ENCODE measurements at regions not wholly inside any gene's neighbourhood (a gene's known extent, or its start where the extent isn't known, plus 50 kb on each side); places are given as distances from the start of the nearest gene placed in this dataset.

DNA sequence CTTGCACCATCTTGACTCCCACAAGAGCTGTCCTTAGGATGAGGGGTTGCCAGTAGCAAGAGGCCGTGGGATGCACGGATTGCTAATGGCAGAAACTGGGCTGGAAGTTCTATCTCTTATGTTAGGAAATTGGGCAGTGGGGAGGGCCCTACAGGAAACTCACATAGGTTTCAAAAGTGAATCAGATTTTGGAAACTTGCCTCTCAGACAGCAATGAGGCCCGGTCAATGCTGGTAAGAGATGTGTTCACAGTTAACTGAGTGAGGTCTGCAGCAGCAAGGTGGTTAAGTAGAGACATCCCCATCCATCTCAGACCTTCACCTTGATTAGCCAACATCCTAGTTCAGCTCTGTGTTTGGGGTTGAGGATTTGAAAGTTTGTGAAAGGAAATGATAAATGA, 164.7 kb downstream of the ABCA8 start:
- no peak for DNase-seq
- H2BK120ac ChIP-seq (ENCODE audit: low read depth, low read length) = no peak overlapping the region
- H3K4me3 ChIP-seq (ENCODE audit: insufficient read depth in 1 of 2, low read depth in 1 of 2, low read length in 2 of 2) = no peak overlapping the region
- no peak overlapping the region for H3K4me2 ChIP-seq (ENCODE audit: low read length, poor library complexity, severe bottlenecking)
- H3K4ac ChIP-seq (ENCODE audit: low read depth in 1 of 2, low read length in 2 of 2) = peak overlapping the region in 1 of 2 experiments; percentile 24
- no peak overlapping the region for H3K14ac ChIP-seq (ENCODE audit: low read length in 2 of 2)
- no peaks in the 10 kb centered on the region for H3K79me1 ChIP-seq (replicated peaks; ENCODE audit: low read length, poor library complexity, severe bottlenecking)
- peak overlapping the region; percentile 49 for H3K9ac ChIP-seq (ENCODE audit: low read length)
- H2BK15ac ChIP-seq (ENCODE audit: low read depth, poor library complexity, severe bottlenecking) = no peak overlapping the region
- no peak overlapping the region for H2AK5ac ChIP-seq (ENCODE audit: low read length, severe bottlenecking)
- H3K27ac ChIP-seq (ENCODE audit: low read length, poor library complexity, severe bottlenecking) = no peak overlapping the region
- H2BK5ac ChIP-seq (ENCODE audit: low read depth, low read length, poor library complexity, severe bottlenecking) = no peak overlapping the region
- H3K18ac ChIP-seq (ENCODE audit: low read depth in 1 of 2, low read length in 2 of 2) = peak overlapping the region in 1 of 2 experiments; percentile 10
- no peaks in the 10 kb centered on the region for H3K4me1 ChIP-seq (ENCODE audit: control insufficient read depth, insufficient read depth, low read depth, low read length)
- H2AFZ ChIP-seq (ENCODE audit: low read depth, low read length) = no peak overlapping the region
- H3K9me3 ChIP-seq (ENCODE audit: control insufficient read depth, low read length) = no peaks in the 10 kb centered on the region
- H3K36me3 ChIP-seq (ENCODE audit: control insufficient read depth in 1 of 2, insufficient read depth in 2 of 2, low read depth in 1 of 2, low read length in 2 of 2) = no peaks in the 10 kb centered on the region
- 98% methylated on average over 2 of the region's 3 CpGs for WGBS
- no peaks in the 10 kb centered on the region for H3K27me3 ChIP-seq (ENCODE audit: control insufficient read depth in 1 of 2, insufficient read depth in 1 of 2, low read length in 2 of 2)
- H3K23ac ChIP-seq (ENCODE audit: low read length in 2 of 2) = no peak overlapping the region
- no peak overlapping the region for H4K8ac ChIP-seq (ENCODE audit: low read length)
- peak overlapping the region; percentile 27 for H4K91ac ChIP-seq (ENCODE audit: low read length)
- no peak overlapping the region for H2BK12ac ChIP-seq (ENCODE audit: low read length in 2 of 2)

DNA sequence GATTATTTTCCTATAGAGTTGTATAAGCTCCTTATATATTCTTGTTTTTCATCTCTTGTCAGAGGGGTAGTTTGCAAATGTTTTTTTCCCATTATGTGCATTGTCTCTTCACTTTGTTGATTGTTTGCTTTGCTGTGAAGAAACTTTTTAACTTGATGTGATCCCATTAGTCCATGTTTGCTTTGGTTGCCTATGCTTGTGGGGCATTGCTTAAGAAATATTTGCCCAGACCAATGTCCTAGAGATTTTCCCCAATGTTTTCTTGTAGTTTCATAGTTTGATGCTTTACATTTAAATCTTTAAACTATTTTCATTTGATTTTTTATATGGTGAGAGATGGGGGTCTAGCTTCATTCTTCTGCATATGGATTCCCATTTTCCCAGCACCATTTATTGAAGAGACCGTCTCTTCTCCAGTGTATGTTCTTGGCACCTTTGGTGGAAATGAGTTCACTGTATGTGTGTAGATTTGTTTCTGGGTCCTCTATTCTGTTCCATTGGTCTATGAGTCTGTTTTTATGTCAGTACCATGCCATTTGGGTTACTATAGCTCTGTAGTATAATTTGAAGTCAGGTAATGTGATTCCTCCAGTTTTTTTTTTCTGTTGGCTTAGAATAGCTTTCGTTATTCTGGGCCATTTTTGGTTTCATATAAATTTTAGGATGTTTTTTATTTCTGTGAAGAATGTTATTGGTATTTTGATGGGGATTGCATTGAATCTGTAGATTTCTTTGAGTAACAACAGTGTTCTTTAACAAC, 165.8 kb downstream of the ABCA8 start:
- H4K91ac ChIP-seq (ENCODE audit: low read length) = no peak overlapping the region
- H3K9ac ChIP-seq (ENCODE audit: low read length) = no peak overlapping the region
- H3K14ac ChIP-seq (ENCODE audit: low read length in 2 of 2) = no peak overlapping the region
- H3K4me1 ChIP-seq (ENCODE audit: control insufficient read depth, insufficient read depth, low read depth, low read length) = no peaks in the 10 kb centered on the region
- H3K4me3 ChIP-seq (ENCODE audit: insufficient read depth in 1 of 2, low read depth in 1 of 2, low read length in 2 of 2) = no peak overlapping the region
- no peak overlapping the region for H3K4ac ChIP-seq (ENCODE audit: low read depth in 1 of 2, low read length in 2 of 2)
- no peaks in the 10 kb centered on the region for H3K79me1 ChIP-seq (replicated peaks; ENCODE audit: low read length, poor library complexity, severe bottlenecking)
- H3K27ac ChIP-seq (ENCODE audit: low read length, poor library complexity, severe bottlenecking) = no peak overlapping the region
- WGBS = 100% methylated on average over 2 of the region's 2 CpGs
- no peaks in the 10 kb centered on the region for H3K36me3 ChIP-seq (ENCODE audit: control insufficient read depth in 1 of 2, insufficient read depth in 2 of 2, low read depth in 1 of 2, low read length in 2 of 2)
- no peak overlapping the region for H3K4me2 ChIP-seq (ENCODE audit: low read length, poor library complexity, severe bottlenecking)
- no peak overlapping the region for H2BK15ac ChIP-seq (ENCODE audit: low read depth, poor library complexity, severe bottlenecking)
- H3K23ac ChIP-seq (ENCODE audit: low read length in 2 of 2) = no peak overlapping the region
- H4K8ac ChIP-seq (ENCODE audit: low read length) = no peak overlapping the region
- H2BK5ac ChIP-seq (ENCODE audit: low read depth, low read length, poor library complexity, severe bottlenecking) = no peak overlapping the region
- no peak for DNase-seq
- no peak overlapping the region for H2AFZ ChIP-seq (ENCODE audit: low read depth, low read length)
- H2AK5ac ChIP-seq (ENCODE audit: low read length, severe bottlenecking) = no peak overlapping the region
- no peaks in the 10 kb centered on the region for H3K9me3 ChIP-seq (ENCODE audit: control insufficient read depth, low read length)
- no peaks in the 10 kb centered on the region for H3K27me3 ChIP-seq (ENCODE audit: control insufficient read depth in 1 of 2, insufficient read depth in 1 of 2, low read length in 2 of 2)
- no peak overlapping the region for H2BK120ac ChIP-seq (ENCODE audit: low read depth, low read length)
- H2BK12ac ChIP-seq (ENCODE audit: low read length in 2 of 2) = no peak overlapping the region
- H3K18ac ChIP-seq (ENCODE audit: low read depth in 1 of 2, low read length in 2 of 2) = no peak overlapping the region

DNA sequence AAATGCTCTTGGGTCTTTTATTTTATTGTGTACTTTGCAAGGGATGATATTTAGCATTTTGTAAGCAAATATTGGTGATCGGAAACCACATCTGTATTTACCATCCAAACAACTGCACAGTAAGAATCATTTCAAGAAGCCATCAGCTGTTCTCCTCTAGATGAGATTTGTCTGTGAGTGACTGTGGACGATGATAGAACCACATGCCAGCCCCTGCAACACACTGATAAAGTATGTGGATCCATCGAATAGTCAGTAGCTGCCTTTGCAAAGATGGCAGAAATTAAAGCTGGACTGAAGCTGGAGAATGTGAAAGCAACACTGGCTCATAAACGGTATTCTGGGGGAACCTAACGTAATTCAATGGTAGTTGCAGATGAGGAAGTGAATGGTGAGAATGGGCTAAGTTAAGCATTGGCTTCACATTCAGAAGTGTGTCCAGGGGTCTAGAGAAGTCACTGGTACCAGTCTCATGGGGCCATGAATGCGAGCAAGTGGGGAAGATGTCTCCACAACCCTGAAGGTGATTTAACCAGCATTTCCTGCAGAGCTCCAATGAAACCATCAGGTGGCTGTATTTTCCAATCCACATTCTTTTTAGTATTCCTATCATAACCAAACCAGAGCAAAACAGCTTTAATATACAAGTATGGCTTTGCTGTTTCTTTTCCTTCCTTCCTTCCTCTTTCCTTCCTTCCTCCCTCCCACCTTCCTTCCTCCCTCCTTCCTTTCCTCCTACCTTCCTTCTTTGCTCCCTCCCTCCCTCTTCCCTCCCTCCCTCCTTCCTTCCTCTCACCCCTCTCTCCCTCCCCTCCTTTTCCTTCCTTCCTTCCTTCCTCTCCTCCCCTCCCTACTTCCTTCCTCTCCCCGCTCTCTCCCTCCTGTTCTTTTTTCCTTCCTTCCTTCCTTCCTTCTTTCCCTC, 169.4 kb downstream of the ABCA8 start:
- WGBS = 96% methylated on average over 7 of the region's 7 CpGs
- H3K23ac ChIP-seq (ENCODE audit: low read length in 2 of 2) = no peak overlapping the region

GRCh38 chr17:68784431-68784830, 170.8 kb downstream of the ABCA8 start:
- Histone ChIP-seq H3K9ac (ENCODE audit: low read length) (no peak overlapping the region), H3K9me3 (ENCODE audit: control insufficient read depth, low read length) (no peaks in the 10 kb centered on the region)
- WGBS = 36% methylated on average over 3 of the region's 3 CpGs

More for the DNA sequence above, 169.4 kb downstream of the ABCA8 start:
- Histone ChIP-seq H3K4me3 (ENCODE audit: insufficient read depth in 1 of 2, low read depth in 1 of 2, low read length in 2 of 2) (no peak overlapping the region), H3K4ac (ENCODE audit: low read depth in 1 of 2, low read length in 2 of 2) (no peak overlapping the region), H3K14ac (ENCODE audit: low read length in 2 of 2) (no peak overlapping the region), H2BK120ac (ENCODE audit: low read depth, low read length) (peak overlapping the region; percentile 67), H3K27ac (ENCODE audit: low read length, poor library complexity, severe bottlenecking) (no peak overlapping the region), H2AFZ (ENCODE audit: low read depth, low read length) (no peak overlapping the region), H3K9me3 (ENCODE audit: control insufficient read depth, low read length) (no peaks in the 10 kb centered on the region), H3K9ac (ENCODE audit: low read length) (no peak overlapping the region), H3K4me1 (ENCODE audit: control insufficient read depth, insufficient read depth, low read depth, low read length) (peaks cover 1% of the 10 kb centered on the region), H2BK15ac (ENCODE audit: low read depth, poor library complexity, severe bottlenecking) (no peak overlapping the region), H2BK5ac (ENCODE audit: low read depth, low read length, poor library complexity, severe bottlenecking) (no peak overlapping the region), H2AK5ac (ENCODE audit: low read length, severe bottlenecking) (no peak overlapping the region), H2BK12ac (ENCODE audit: low read length in 2 of 2) (peak overlapping the region in 1 of 2 experiments; percentile 97), H3K27me3 (ENCODE audit: control insufficient read depth in 1 of 2, insufficient read depth in 1 of 2, low read length in 2 of 2) (no peaks in the 10 kb centered on the region), H3K18ac (ENCODE audit: low read depth in 1 of 2, low read length in 2 of 2) (no peak overlapping the region), H3K79me1 (replicated peaks; ENCODE audit: low read length, poor library complexity, severe bottlenecking) (no peaks in the 10 kb centered on the region), H4K91ac (ENCODE audit: low read length) (no peak overlapping the region), H3K36me3 (ENCODE audit: control insufficient read depth in 1 of 2, insufficient read depth in 2 of 2, low read depth in 1 of 2, low read length in 2 of 2) (no peaks in the 10 kb centered on the region), H4K8ac (ENCODE audit: low read length) (no peak overlapping the region), H3K4me2 (ENCODE audit: low read length, poor library complexity, severe bottlenecking) (no peak overlapping the region)
- DNase-seq = no peak

More at GRCh38 chr17:68784431-68784830, 170.8 kb downstream of the ABCA8 start:
- no peaks in the 10 kb centered on the region for H3K79me1 ChIP-seq (replicated peaks; ENCODE audit: low read length, poor library complexity, severe bottlenecking)
- no peak overlapping the region for H2BK120ac ChIP-seq (ENCODE audit: low read depth, low read length)
- H3K36me3 ChIP-seq (ENCODE audit: control insufficient read depth in 1 of 2, insufficient read depth in 2 of 2, low read depth in 1 of 2, low read length in 2 of 2) = no peaks in the 10 kb centered on the region
- no peak overlapping the region for H2BK5ac ChIP-seq (ENCODE audit: low read depth, low read length, poor library complexity, severe bottlenecking)
- no peak overlapping the region for H3K4me2 ChIP-seq (ENCODE audit: low read length, poor library complexity, severe bottlenecking)
- H3K4me3 ChIP-seq (ENCODE audit: insufficient read depth in 1 of 2, low read depth in 1 of 2, low read length in 2 of 2) = no peak overlapping the region
- no peak for DNase-seq
- H2BK12ac ChIP-seq (ENCODE audit: low read length in 2 of 2) = no peak overlapping the region
- no peak overlapping the region for H4K91ac ChIP-seq (ENCODE audit: low read length)
- no peaks in the 10 kb centered on the region for H3K27me3 ChIP-seq (ENCODE audit: control insufficient read depth in 1 of 2, insufficient read depth in 1 of 2, low read length in 2 of 2)
- H4K8ac ChIP-seq (ENCODE audit: low read length) = no peak overlapping the region
- peaks cover 1% of the 10 kb centered on the region for H3K4me1 ChIP-seq (ENCODE audit: control insufficient read depth, insufficient read depth, low read depth, low read length)
- H3K23ac ChIP-seq (ENCODE audit: low read length in 2 of 2) = no peak overlapping the region
- no peak overlapping the region for H3K18ac ChIP-seq (ENCODE audit: low read depth in 1 of 2, low read length in 2 of 2)
- H3K14ac ChIP-seq (ENCODE audit: low read length in 2 of 2) = no peak overlapping the region
- H3K4ac ChIP-seq (ENCODE audit: low read depth in 1 of 2, low read length in 2 of 2) = no peak overlapping the region
- H3K27ac ChIP-seq (ENCODE audit: low read length, poor library complexity, severe bottlenecking) = no peak overlapping the region
- H2AK5ac ChIP-seq (ENCODE audit: low read length, severe bottlenecking) = no peak overlapping the region
- no peak overlapping the region for H2AFZ ChIP-seq (ENCODE audit: low read depth, low read length)
- H2BK15ac ChIP-seq (ENCODE audit: low read depth, poor library complexity, severe bottlenecking) = no peak overlapping the region

Data from mesenchymal stem cell (in vitro differentiated cells and primary cell).